ENCODE measurements at regions not wholly inside any gene's neighbourhood (a gene's known extent, or its start where the extent isn't known, plus 50 kb on each side); places are given as distances from the start of the nearest gene placed in this dataset.

DNA sequence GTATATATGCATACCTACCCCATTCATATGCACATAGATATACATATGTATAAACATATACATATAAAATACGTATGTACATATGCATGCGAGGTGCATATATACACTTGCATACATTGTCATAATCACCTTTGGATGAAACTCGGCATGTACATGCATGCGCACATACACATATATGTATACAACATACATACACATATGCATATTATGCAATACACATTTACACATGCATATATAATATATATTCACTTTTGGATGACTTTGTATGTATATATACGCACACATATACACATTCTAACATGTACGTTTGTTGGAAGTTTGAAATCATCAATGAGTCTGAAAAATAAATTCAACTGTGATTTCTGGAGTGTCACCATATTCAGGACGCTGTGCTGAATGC, 401.6 kb upstream of the TBX3 start:
- TF ChIP-seq POLR2AphosphoS5 (IDR thresholded peaks at IDR 0.05; ENCODE audit: low read depth, low read length) (no peak), POLR2A (IDR thresholded peaks at IDR 0.05; ENCODE audit: control extremely low read depth in 1 of 2, low read depth in 2 of 2, low read length in 2 of 2) (no peak), CEBPB (IDR thresholded peaks at IDR 0.05; ENCODE audit: low read depth, low read length) (no peak), CHD2 (IDR thresholded peaks at IDR 0.05; ENCODE audit: low read length) (no peak), KDM4A (IDR thresholded peaks at IDR 0.05; ENCODE audit: low read depth, low read length, severe bottlenecking) (no peak), SP1 (IDR thresholded peaks at IDR 0.05; ENCODE audit: low read depth, low read length) (no peak), JUN (IDR thresholded peaks at IDR 0.05; ENCODE audit: low read depth, low read length) (no peak), RXRA (IDR thresholded peaks at IDR 0.05; ENCODE audit: insufficient read depth, low read depth, low read length) (no peak), BCL11A (IDR thresholded peaks at IDR 0.05; ENCODE audit: low read depth in 2 of 2, low read length in 2 of 2) (no peak), JUND (IDR thresholded peaks at IDR 0.05; ENCODE audit: low read length) (no peak)
- TF ChIP-seq, protein P1, sequence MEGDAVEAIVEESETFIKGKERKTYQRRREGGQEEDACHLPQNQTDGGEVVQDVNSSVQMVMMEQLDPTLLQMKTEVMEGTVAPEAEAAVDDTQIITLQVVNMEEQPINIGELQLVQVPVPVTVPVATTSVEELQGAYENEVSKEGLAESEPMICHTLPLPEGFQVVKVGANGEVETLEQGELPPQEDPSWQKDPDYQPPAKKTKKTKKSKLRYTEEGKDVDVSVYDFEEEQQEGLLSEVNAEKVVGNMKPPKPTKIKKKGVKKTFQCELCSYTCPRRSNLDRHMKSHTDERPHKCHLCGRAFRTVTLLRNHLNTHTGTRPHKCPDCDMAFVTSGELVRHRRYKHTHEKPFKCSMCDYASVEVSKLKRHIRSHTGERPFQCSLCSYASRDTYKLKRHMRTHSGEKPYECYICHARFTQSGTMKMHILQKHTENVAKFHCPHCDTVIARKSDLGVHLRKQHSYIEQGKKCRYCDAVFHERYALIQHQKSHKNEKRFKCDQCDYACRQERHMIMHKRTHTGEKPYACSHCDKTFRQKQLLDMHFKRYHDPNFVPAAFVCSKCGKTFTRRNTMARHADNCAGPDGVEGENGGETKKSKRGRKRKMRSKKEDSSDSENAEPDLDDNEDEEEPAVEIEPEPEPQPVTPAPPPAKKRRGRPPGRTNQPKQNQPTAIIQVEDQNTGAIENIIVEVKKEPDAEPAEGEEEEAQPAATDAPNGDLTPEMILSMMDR (IDR thresholded peaks at IDR 0.05; ENCODE audit: control extremely low read depth in 1 of 3, insufficient read depth in 1 of 3, low read depth in 1 of 3, low read length in 3 of 3) = no peak
- TF ChIP-seq, protein P2, sequence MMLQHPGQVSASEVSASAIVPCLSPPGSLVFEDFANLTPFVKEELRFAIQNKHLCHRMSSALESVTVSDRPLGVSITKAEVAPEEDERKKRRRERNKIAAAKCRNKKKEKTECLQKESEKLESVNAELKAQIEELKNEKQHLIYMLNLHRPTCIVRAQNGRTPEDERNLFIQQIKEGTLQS (IDR thresholded peaks at IDR 0.05; ENCODE audit: insufficient read depth, low read depth, low read length) = no peak
- TF ChIP-seq, protein P3, sequence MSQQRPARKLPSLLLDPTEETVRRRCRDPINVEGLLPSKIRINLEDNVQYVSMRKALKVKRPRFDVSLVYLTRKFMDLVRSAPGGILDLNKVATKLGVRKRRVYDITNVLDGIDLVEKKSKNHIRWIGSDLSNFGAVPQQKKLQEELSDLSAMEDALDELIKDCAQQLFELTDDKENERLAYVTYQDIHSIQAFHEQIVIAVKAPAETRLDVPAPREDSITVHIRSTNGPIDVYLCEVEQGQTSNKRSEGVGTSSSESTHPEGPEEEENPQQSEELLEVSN (IDR thresholded peaks at IDR 0.05) = no peak
- TF ChIP-seq, protein P4, sequence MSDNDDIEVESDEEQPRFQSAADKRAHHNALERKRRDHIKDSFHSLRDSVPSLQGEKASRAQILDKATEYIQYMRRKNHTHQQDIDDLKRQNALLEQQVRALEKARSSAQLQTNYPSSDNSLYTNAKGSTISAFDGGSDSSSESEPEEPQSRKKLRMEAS (IDR thresholded peaks at IDR 0.05) = no peak

All from H1 (cell line).